Stimulated activated naive CD8-positive, alpha-beta T cell treated with anti-CD3 and anti-CD28 coated beads, Interleukin-15, amount 100 ng/mL, for 72 hours (primary cell): ENCODE measurements at regions not wholly inside any gene's neighbourhood (a gene's known extent, or its start where the extent isn't known, plus 50 kb on each side); places are given as distances from the start of the nearest gene placed in this dataset.

ENCODE experiments used
- ATAC-seq: fragments of 150-1000 bp; cut with Tn5 transposase; 2 replicates; pipeline ENCODE4 v1.10.0; 2021; ENCODE audit warnings: mild to moderate bottlenecking, moderate library complexity
- DNase-seq, 2 donors: peaks; one replicate each; pipeline ENCODE4 v3.0.0; 2021 to 2022
- H3K27ac Mint-ChIP-seq, 2 donors: one replicate each; pipeline ENCODE4 v1.8.0; 2022; ENCODE audit warnings: mild to moderate bottlenecking in 2 of 2, mixed read lengths in 2 of 2, moderate library complexity in 2 of 2
- H3K27me3 Mint-ChIP-seq: one replicate; pipeline ENCODE4 v1.8.0; 2022; ENCODE audit warnings: mixed read lengths
- H3K4me1 Mint-ChIP-seq: one replicate; pipeline ENCODE4 v1.8.0; 2022; ENCODE audit warnings: mild to moderate bottlenecking, mixed read lengths
- H3K4me3 Mint-ChIP-seq, 2 donors: one replicate each; pipeline ENCODE4 v1.8.0; 2022; ENCODE audit warnings: mild to moderate bottlenecking in 2 of 2, mixed read lengths in 2 of 2, moderate library complexity in 1 of 2
- H3K9me3 Mint-ChIP-seq, 2 donors: one replicate each; pipeline ENCODE4 v1.8.0; 2022; ENCODE audit warnings: mixed read lengths in 2 of 2

- H3K27me3 Mint-ChIP-seq: no peaks in the 10 kb centered on the region
- H3K4me1 Mint-ChIP-seq: no peaks in the 10 kb centered on the region
- H3K9me3 Mint-ChIP-seq: no peaks in the 10 kb centered on the region
- DNase-seq (no peak), ATAC-seq (no peak)
- no peak overlapping the region for H3K27ac Mint-ChIP-seq
- no peak overlapping the region for H3K4me3 Mint-ChIP-seq
These were observed 335.4 kb upstream of the SPTLC3 start for GRCh38 chr20:12673352-12673751.

GRCh38 chr20:12677925-12678324, 330.8 kb upstream of the SPTLC3 start:
- ATAC-seq: no peak
- no peak overlapping the region for H3K4me3 Mint-ChIP-seq
- H3K27ac Mint-ChIP-seq: no peak overlapping the region
- no peak for DNase-seq
- peaks cover 8 to 10% of the 10 kb centered on the region in 2 donors for H3K9me3 Mint-ChIP-seq
- no peaks in the 10 kb centered on the region for H3K27me3 Mint-ChIP-seq
- no peaks in the 10 kb centered on the region for H3K4me1 Mint-ChIP-seq

- ATAC-seq: no peak
- peaks cover 8 to 10% of the 10 kb centered on the region in 2 donors for H3K9me3 Mint-ChIP-seq
These were observed 329.3 kb upstream of the SPTLC3 start for GRCh38 chr20:12679447-12679846.

GRCh38 chr20:12682613-12683012, 326.2 kb upstream of the SPTLC3 start:
- no peak for ATAC-seq
- H3K27ac Mint-ChIP-seq: no peak overlapping the region
- H3K4me3 Mint-ChIP-seq: no peak overlapping the region
- no peaks in the 10 kb centered on the region for H3K27me3 Mint-ChIP-seq
- no peak for DNase-seq
- no peaks in the 10 kb centered on the region for H3K4me1 Mint-ChIP-seq
- peaks cover 8 to 10% of the 10 kb centered on the region in 2 donors for H3K9me3 Mint-ChIP-seq

More at GRCh38 chr20:12679447-12679846, 329.3 kb upstream of the SPTLC3 start:
- H3K4me1 Mint-ChIP-seq: no peaks in the 10 kb centered on the region
- H3K27me3 Mint-ChIP-seq: no peaks in the 10 kb centered on the region
- no peak overlapping the region for H3K27ac Mint-ChIP-seq
- DNase-seq: no peak
- no peak overlapping the region for H3K4me3 Mint-ChIP-seq

GRCh38 chr20:12687476-12687875, 321.3 kb upstream of the SPTLC3 start:
- Mint-ChIP-seq H3K27ac (no peak overlapping the region), H3K9me3 (peaks cover 4 to 5% of the 10 kb centered on the region in 2 donors), H3K4me1 (no peaks in the 10 kb centered on the region), H3K4me3 (no peak overlapping the region), H3K27me3 (no peaks in the 10 kb centered on the region)
- ATAC-seq: no peak
- no peak for DNase-seq

- Mint-ChIP-seq H3K4me3 (no peak overlapping the region), H3K27ac (no peak overlapping the region), H3K4me1 (no peaks in the 10 kb centered on the region), H3K27me3 (no peaks in the 10 kb centered on the region), H3K9me3 (peaks cover 9 to 13% of the 10 kb centered on the region in 2 donors)
- DNase-seq: no peak
- ATAC-seq: no peak
These were observed 312.8 kb upstream of the SPTLC3 start for GRCh38 chr20:12695937-12696336.

GRCh38 chr20:12698817-12699216, 310.0 kb upstream of the SPTLC3 start:
- ATAC-seq (no peak), DNase-seq (no peak)
- Mint-ChIP-seq H3K4me3 (no peak overlapping the region), H3K9me3 (peaks cover 4 to 9% of the 10 kb centered on the region in 2 donors), H3K27me3 (no peaks in the 10 kb centered on the region), H3K27ac (no peak overlapping the region), H3K4me1 (no peaks in the 10 kb centered on the region)

GRCh38 chr20:12699374-12700228, 309.2 kb upstream of the SPTLC3 start:
- ATAC-seq: no peak
- no peak for DNase-seq
- peaks cover 4 to 9% of the 10 kb centered on the region in 2 donors for H3K9me3 Mint-ChIP-seq
- no peak overlapping the region for H3K4me3 Mint-ChIP-seq
- H3K27ac Mint-ChIP-seq: no peak overlapping the region
- H3K27me3 Mint-ChIP-seq: no peaks in the 10 kb centered on the region
- no peaks in the 10 kb centered on the region for H3K4me1 Mint-ChIP-seq

GRCh38 chr20:12700701-12701100, 308.1 kb upstream of the SPTLC3 start:
- no peak for DNase-seq
- H3K4me1 Mint-ChIP-seq: no peaks in the 10 kb centered on the region
- H3K27ac Mint-ChIP-seq: no peak overlapping the region
- peaks cover 4 to 9% of the 10 kb centered on the region in 2 donors for H3K9me3 Mint-ChIP-seq
- H3K4me3 Mint-ChIP-seq: no peak overlapping the region
- ATAC-seq: no peak
- H3K27me3 Mint-ChIP-seq: no peaks in the 10 kb centered on the region

GRCh38 chr20:12702312-12702711, 306.5 kb upstream of the SPTLC3 start:
- Mint-ChIP-seq H3K4me1 (no peaks in the 10 kb centered on the region), H3K9me3 (peaks cover 4 to 9% of the 10 kb centered on the region in 2 donors), H3K27me3 (no peaks in the 10 kb centered on the region), H3K27ac (no peak overlapping the region), H3K4me3 (no peak overlapping the region)
- DNase-seq (no peak), ATAC-seq (no peak)

- H3K27ac Mint-ChIP-seq: no peak overlapping the region
- H3K4me1 Mint-ChIP-seq: no peaks in the 10 kb centered on the region
- no peaks in the 10 kb centered on the region for H3K27me3 Mint-ChIP-seq
- no peak overlapping the region for H3K4me3 Mint-ChIP-seq
- DNase-seq (no peak), ATAC-seq (no peak)
- peaks cover 5 to 16% of the 10 kb centered on the region in 2 donors for H3K9me3 Mint-ChIP-seq
These were observed 293.4 kb upstream of the SPTLC3 start for GRCh38 chr20:12715371-12715770.

- peaks cover 5 to 17% of the 10 kb centered on the region in 2 donors for H3K9me3 Mint-ChIP-seq
- no peak overlapping the region for H3K4me3 Mint-ChIP-seq
- no peaks in the 10 kb centered on the region for H3K4me1 Mint-ChIP-seq
- no peak overlapping the region for H3K27ac Mint-ChIP-seq
- no peaks in the 10 kb centered on the region for H3K27me3 Mint-ChIP-seq
- ATAC-seq (no peak), DNase-seq (no peak)
These were observed 292.6 kb upstream of the SPTLC3 start for GRCh38 chr20:12715991-12716680.

GRCh38 chr20:12717061-12717460, 291.7 kb upstream of the SPTLC3 start:
- DNase-seq (no peak), ATAC-seq (no peak)
- H3K4me1 Mint-ChIP-seq: no peaks in the 10 kb centered on the region
- peaks cover 5 to 17% of the 10 kb centered on the region in 2 donors for H3K9me3 Mint-ChIP-seq
- H3K27me3 Mint-ChIP-seq: no peaks in the 10 kb centered on the region
- H3K27ac Mint-ChIP-seq: no peak overlapping the region
- H3K4me3 Mint-ChIP-seq: no peak overlapping the region

GRCh38 chr20:12718619-12719018, 290.2 kb upstream of the SPTLC3 start:
- ATAC-seq: no peak
- no peak overlapping the region for H3K4me3 Mint-ChIP-seq
- DNase-seq: no peak
- no peaks in the 10 kb centered on the region for H3K27me3 Mint-ChIP-seq
- no peak overlapping the region for H3K27ac Mint-ChIP-seq
- H3K9me3 Mint-ChIP-seq: peaks cover 5 to 17% of the 10 kb centered on the region in 2 donors
- no peaks in the 10 kb centered on the region for H3K4me1 Mint-ChIP-seq

GRCh38 chr20:12721636-12722035, 287.1 kb upstream of the SPTLC3 start:
- H3K9me3 Mint-ChIP-seq: peaks cover 9% of the 10 kb centered on the region in 2 donors
- no peaks in the 10 kb centered on the region for H3K4me1 Mint-ChIP-seq
- DNase-seq: no peak
- ATAC-seq: no peak
- H3K27me3 Mint-ChIP-seq: no peaks in the 10 kb centered on the region
- H3K4me3 Mint-ChIP-seq: no peak overlapping the region
- no peak overlapping the region for H3K27ac Mint-ChIP-seq

- Mint-ChIP-seq H3K4me3 (no peak overlapping the region), H3K27ac (no peak overlapping the region), H3K4me1 (no peaks in the 10 kb centered on the region), H3K27me3 (no peaks in the 10 kb centered on the region), H3K9me3 (peaks cover 9% of the 10 kb centered on the region in 2 donors)
- no peak for DNase-seq
- no peak for ATAC-seq
These were observed 286.7 kb upstream of the SPTLC3 start for GRCh38 chr20:12722091-12722490.
